HL-60/S4 (cell line): ENCODE measurements at regions not wholly inside any gene's neighbourhood (a gene's known extent, or its start where the extent isn't known, plus 50 kb on each side); places are given as distances from the start of the nearest gene placed in this dataset.

Experiments
- in situ Hi-C: fragments of 300-500 bp; cut with MboI; formaldehyde crosslinking; loops from 2 replicates; pipeline ENCODE4 v1.14.3; 2022; ENCODE audit warnings: low sequenced_read_pairs

DNA sequence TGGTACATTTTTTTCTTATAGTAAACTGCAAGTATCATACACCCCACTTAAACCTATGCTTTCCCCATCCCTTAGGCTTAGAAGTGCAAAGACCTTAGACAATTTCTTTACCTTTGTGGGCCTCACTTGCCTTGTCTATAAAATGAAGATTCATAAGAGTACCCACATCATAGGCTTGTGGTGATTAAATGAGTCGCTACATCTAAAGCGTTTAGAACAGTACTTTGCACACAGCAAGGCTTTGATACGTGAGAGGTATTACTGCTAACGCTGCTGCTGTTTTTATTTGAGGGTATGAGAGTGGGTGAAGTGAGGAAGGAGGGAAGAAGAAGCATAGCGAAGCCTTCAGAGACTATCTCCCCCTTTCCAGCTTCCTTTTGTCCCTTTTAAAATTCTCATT is 87.8 kb upstream of the RPS6KA3 start:
- in situ Hi-C loops, result no loop called here

DNA sequence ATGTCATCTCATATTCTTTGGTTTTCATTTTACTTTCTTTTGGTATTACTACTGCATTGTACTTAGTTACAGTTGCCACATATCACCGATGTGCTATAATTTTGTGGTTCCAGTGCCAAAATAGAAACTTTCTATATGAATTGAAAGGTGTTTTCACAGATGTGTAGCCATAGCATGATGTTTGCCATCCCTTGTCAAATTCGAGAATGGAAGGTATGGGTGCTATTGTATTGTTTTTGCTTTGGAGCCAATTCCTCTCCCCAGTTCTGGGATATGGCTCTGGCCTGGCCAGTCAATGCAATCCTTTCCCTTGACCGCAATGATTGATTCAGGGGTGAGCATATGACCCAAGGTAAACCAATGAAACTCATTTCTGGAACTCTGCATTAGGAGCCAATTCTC is 86.2 kb upstream of the RPS6KA3 start:
- in situ Hi-C loops, result no loop called here

- in situ Hi-C loops, result no loop called here
Measured at GRCh38 chrX:20352504-20352903, 85.8 kb upstream of the RPS6KA3 start.

DNA sequence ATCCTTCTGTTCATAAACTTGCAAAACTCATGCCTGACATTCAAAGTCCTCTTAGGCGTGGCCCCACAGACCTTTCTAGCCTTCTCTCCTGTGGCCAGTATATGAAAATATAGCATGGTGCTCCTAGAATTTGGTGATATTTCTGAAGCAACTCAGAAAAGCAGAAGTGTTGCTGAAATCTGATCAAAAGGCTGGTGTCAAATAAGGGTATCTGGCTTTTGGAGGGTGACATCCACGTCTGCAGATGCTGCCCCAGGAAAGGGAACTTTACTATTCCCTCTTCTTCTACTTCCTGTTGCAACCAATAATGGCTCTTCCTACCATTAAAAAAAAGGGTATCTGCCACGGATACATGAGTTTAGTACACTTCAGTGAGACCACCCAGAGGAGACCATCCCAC is 83.9 kb upstream of the RPS6KA3 start:
- in situ Hi-C loops, result no loop called here

GRCh38 chrX:20348139-20348538 is 81.4 kb upstream of the RPS6KA3 start:
- in situ Hi-C loops, result no loop called here

DNA sequence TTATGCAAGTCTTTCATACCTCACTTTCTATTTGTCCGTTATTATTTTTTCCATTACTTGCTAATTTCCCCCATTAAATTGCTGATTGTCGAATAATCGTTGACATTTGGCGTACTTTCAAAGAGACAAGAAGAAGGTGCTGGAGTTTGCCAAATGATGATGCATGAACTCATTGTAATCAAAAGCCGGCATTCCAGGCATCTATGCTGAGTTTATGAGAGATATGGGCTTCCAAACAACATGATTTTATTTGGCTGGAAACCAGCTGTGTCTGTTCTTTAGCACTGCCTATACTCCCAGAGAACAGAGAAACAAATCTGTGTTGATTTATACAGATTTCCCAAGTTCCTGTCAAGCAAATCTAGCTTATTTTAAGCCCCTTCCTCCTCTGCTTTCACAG is 80.8 kb upstream of the RPS6KA3 start:
- in situ Hi-C loops, result no loop called here

DNA sequence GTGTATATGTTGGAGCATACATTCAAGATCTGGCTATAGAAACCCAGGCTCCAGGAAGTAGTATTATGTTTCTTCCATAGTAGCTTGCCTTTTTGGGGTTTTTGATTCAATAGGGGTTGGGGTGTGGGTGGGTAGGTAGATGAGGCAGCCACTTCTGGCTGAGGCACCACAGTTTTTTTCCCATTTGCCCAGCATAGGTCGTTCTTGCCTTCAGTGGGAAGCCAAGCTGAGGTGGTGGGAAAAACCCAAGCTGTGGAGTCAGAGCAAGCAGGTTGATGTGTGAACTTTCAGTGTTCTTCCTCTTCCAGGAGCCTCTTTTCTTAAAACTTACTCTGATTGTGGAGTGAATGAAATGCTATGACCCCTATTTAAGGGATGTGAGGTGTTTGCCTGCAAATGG is 67.0 kb upstream of the RPS6KA3 start:
- in situ Hi-C loops, result no loop called here

DNA sequence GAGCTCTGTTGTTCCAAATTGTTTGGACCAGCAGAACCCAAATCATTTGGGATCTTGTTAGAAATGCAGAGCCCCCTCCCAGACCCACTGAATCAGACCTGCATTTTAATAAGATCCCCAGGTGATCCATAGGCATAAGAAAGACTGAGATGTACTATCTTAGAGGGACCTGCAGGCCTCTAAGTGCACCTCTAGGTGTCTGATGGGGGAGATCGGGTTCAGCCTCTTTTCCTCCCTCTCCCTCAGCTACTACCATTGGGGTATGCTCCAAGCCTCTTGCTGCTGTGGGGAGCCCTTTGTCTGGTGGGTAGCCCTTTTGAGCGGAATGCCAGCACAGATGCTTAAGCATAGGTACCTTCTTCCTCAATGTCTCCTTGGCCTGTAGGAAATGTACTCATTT is 63.8 kb upstream of the RPS6KA3 start:
- in situ Hi-C loops, result no loop called here

GRCh38 chrX:20329435-20329834 is 62.7 kb upstream of the RPS6KA3 start:
- in situ Hi-C loops, result no loop called here

DNA sequence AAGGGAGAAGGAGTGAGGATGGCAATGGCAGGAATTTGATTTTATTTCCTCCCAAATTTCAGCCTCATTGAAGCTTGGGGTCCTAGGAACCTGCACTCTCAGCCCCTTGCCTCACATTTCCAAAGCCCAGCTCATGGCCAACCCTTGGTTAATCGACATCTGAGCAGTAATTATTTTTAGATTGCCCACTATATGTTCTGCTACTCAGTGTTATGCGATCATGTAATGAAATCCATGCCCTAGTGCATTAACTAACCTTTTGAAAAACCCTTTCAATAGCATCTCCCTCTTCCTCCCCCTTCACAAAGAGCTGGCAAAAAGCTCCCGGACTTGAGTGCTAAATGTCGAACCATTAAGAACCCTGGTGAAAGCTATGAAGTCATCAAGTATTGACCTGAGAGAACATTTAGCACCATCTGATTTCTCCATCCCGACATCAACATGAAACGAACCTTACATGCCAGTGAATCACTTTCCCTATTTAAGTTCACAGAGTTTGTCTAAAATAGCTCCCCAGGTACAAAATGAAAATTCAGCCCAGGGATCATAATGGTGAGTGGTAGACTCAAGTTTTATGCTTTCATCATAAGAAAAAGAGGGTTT is 59.2 kb upstream of the RPS6KA3 start:
- in situ Hi-C loops, result no loop called here

DNA sequence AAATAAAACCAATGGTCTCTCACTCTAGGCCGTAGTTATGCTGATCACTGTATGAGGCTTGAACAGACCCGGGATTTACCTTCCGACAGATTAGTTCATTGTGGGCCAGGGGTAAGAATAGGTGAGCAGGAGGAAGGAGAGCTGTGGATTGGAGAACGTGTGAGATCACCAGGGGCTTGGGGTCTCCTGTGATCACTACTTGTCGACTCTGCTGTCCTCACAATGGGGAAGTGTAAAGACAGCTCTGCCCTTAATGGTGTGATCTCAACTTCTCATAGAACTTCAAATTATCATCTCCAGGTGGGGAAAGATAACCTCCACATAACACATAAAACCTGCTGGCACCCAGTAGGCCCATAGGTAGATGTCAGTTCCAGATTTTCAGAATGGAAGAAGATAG is 56.2 kb upstream of the RPS6KA3 start:
- in situ Hi-C loops, result no loop called here

- in situ Hi-C loops, result no loop called here
Measured at GRCh38 chrX:20320461-20321159, 53.9 kb upstream of the RPS6KA3 start.

GRCh38 chrX:20319054-20319453 is 52.3 kb upstream of the RPS6KA3 start:
- in situ Hi-C loops, result no loop called here

- in situ Hi-C loops, result no loop called here
Measured at GRCh38 chrX:20317873-20318272, 51.2 kb upstream of the RPS6KA3 start.
